ENCODE measurements at regions not wholly inside any gene's neighbourhood (a gene's known extent, or its start where the extent isn't known, plus 50 kb on each side); places are given as distances from the start of the nearest gene placed in this dataset.

- Histone ChIP-seq H3K79me2 (replicated peaks; ENCODE audit: insufficient read depth) (no peaks in the 10 kb centered on the region), H3K27me3 (ENCODE audit: insufficient read depth) (no peaks in the 10 kb centered on the region), H3K36me3 (ENCODE audit: insufficient read depth) (peaks cover 6% of the 10 kb centered on the region; the same call in 1 of the 2 replicates), H3K4me1 (ENCODE audit: insufficient read depth) (no peaks in the 10 kb centered on the region), H4K20me1 (replicated peaks; ENCODE audit: insufficient read depth) (no peaks in the 10 kb centered on the region), H3F3A (replicated peaks; ENCODE audit: low read depth) (no peaks in the 10 kb centered on the region), H3K9me2 (ENCODE audit: insufficient read depth) (no peaks in the 10 kb centered on the region; the same call in 1 of the 2 replicates), H3K27ac (ENCODE audit: low read depth) (no peak overlapping the region), H2AFZ (no peak overlapping the region), H3K4me3 (no peak overlapping the region), H3K4me2 (no peak overlapping the region)
- no peak overlapping the region for H3K27ac Mint-ChIP-seq
- peaks cover 2% of the 10 kb centered on the region for H3K27me3 Mint-ChIP-seq (ENCODE audit: insufficient read depth, low read depth, poor library complexity)
- H3K36me3 Mint-ChIP-seq (ENCODE audit: low read depth), result no peaks in the 10 kb centered on the region
- peaks cover 6% of the 10 kb centered on the region; the same call in 1 of the 3 replicates for H3K9me3 Mint-ChIP-seq
- H3K4me3 Mint-ChIP-seq, result no peak overlapping the region
- no peak for ATAC-seq
- H3K4me1 Mint-ChIP-seq, result peaks cover 2% of the 10 kb centered on the region; the same call in 1 of the 3 replicates
- TF ChIP-seq ZNF114 (CRISPR knock-in tag; IDR thresholded peaks at IDR 0.05) (no peak), ETS1 (IDR thresholded peaks at IDR 0.05) (no peak), STAT1 (IDR thresholded peaks at IDR 0.05; ENCODE audit: unreplicated experiment) (no peak), NANOG (IDR thresholded peaks at IDR 0.05; ENCODE audit: borderline replicate concordance) (no peak), CREB1 (CRISPR knock-in tag; IDR thresholded peaks at IDR 0.05; ENCODE audit: low read depth) (no peak), EZH2phosphoT487 (IDR thresholded peaks at IDR 0.05; ENCODE audit: unreplicated experiment) (no peak), POLR2AphosphoS5 (IDR thresholded peaks at IDR 0.05; ENCODE audit: low read depth) (no peak), EZH2 (IDR thresholded peaks at IDR 0.05; ENCODE audit: low read depth, unreplicated experiment) (no peak), ZNF331 (CRISPR knock-in tag; IDR thresholded peaks at IDR 0.05; ENCODE audit: low read depth) (no peak)
- TF ChIP-seq, protein P1, sequence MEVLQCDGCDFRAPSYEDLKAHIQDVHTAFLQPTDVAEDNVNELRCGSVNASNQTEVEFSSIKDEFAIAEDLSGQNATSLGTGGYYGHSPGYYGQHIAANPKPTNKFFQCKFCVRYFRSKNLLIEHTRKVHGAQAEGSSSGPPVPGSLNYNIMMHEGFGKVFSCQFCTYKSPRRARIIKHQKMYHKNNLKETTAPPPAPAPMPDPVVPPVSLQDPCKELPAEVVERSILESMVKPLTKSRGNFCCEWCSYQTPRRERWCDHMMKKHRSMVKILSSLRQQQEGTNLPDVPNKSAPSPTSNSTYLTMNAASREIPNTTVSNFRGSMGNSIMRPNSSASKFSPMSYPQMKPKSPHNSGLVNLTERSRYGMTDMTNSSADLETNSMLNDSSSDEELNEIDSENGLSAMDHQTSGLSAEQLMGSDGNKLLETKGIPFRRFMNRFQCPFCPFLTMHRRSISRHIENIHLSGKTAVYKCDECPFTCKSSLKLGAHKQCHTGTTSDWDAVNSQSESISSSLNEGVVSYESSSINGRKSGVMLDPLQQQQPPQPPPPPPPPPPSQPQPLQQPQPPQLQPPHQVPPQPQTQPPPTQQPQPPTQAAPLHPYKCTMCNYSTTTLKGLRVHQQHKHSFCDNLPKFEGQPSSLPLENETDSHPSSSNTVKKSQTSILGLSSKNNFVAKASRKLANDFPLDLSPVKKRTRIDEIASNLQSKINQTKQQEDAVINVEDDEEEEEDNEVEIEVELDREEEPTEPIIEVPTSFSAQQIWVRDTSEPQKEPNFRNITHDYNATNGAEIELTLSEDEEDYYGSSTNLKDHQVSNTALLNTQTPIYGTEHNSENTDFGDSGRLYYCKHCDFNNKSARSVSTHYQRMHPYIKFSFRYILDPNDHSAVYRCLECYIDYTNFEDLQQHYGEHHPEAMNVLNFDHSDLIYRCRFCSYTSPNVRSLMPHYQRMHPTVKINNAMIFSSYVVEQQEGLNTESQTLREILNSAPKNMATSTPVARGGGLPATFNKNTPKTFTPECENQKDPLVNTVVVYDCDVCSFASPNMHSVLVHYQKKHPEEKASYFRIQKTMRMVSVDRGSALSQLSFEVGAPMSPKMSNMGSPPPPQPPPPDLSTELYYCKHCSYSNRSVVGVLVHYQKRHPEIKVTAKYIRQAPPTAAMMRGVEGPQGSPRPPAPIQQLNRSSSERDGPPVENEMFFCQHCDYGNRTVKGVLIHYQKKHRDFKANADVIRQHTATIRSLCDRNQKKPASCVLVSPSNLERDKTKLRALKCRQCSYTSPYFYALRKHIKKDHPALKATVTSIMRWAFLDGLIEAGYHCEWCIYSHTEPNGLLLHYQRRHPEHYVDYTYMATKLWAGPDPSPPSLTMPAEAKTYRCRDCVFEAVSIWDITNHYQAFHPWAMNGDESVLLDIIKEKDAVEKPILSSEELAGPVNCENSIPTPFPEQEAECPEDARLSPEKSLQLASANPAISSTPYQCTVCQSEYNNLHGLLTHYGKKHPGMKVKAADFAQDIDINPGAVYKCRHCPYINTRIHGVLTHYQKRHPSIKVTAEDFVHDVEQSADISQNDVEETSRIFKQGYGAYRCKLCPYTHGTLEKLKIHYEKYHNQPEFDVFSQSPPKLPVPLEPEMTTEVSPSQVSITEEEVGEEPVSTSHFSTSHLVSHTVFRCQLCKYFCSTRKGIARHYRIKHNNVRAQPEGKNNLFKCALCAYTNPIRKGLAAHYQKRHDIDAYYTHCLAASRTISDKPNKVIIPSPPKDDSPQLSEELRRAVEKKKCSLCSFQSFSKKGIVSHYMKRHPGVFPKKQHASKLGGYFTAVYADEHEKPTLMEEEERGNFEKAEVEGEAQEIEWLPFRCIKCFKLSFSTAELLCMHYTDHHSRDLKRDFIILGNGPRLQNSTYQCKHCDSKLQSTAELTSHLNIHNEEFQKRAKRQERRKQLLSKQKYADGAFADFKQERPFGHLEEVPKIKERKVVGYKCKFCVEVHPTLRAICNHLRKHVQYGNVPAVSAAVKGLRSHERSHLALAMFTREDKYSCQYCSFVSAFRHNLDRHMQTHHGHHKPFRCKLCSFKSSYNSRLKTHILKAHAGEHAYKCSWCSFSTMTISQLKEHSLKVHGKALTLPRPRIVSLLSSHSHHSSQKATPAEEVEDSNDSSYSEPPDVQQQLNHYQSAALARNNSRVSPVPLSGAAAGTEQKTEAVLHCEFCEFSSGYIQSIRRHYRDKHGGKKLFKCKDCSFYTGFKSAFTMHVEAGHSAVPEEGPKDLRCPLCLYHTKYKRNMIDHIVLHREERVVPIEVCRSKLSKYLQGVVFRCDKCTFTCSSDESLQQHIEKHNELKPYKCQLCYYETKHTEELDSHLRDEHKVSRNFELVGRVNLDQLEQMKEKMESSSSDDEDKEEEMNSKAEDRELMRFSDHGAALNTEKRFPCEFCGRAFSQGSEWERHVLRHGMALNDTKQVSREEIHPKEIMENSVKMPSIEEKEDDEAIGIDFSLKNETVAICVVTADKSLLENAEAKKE (CRISPR knock-in tag; IDR thresholded peaks at IDR 0.05), result no peak
- TF ChIP-seq, protein P2, sequence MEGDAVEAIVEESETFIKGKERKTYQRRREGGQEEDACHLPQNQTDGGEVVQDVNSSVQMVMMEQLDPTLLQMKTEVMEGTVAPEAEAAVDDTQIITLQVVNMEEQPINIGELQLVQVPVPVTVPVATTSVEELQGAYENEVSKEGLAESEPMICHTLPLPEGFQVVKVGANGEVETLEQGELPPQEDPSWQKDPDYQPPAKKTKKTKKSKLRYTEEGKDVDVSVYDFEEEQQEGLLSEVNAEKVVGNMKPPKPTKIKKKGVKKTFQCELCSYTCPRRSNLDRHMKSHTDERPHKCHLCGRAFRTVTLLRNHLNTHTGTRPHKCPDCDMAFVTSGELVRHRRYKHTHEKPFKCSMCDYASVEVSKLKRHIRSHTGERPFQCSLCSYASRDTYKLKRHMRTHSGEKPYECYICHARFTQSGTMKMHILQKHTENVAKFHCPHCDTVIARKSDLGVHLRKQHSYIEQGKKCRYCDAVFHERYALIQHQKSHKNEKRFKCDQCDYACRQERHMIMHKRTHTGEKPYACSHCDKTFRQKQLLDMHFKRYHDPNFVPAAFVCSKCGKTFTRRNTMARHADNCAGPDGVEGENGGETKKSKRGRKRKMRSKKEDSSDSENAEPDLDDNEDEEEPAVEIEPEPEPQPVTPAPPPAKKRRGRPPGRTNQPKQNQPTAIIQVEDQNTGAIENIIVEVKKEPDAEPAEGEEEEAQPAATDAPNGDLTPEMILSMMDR (conservative IDR thresholded peaks at IDR 0.05; ENCODE audit: low read depth in 2 of 2), result no peak
- TF ChIP-seq, protein P3, sequence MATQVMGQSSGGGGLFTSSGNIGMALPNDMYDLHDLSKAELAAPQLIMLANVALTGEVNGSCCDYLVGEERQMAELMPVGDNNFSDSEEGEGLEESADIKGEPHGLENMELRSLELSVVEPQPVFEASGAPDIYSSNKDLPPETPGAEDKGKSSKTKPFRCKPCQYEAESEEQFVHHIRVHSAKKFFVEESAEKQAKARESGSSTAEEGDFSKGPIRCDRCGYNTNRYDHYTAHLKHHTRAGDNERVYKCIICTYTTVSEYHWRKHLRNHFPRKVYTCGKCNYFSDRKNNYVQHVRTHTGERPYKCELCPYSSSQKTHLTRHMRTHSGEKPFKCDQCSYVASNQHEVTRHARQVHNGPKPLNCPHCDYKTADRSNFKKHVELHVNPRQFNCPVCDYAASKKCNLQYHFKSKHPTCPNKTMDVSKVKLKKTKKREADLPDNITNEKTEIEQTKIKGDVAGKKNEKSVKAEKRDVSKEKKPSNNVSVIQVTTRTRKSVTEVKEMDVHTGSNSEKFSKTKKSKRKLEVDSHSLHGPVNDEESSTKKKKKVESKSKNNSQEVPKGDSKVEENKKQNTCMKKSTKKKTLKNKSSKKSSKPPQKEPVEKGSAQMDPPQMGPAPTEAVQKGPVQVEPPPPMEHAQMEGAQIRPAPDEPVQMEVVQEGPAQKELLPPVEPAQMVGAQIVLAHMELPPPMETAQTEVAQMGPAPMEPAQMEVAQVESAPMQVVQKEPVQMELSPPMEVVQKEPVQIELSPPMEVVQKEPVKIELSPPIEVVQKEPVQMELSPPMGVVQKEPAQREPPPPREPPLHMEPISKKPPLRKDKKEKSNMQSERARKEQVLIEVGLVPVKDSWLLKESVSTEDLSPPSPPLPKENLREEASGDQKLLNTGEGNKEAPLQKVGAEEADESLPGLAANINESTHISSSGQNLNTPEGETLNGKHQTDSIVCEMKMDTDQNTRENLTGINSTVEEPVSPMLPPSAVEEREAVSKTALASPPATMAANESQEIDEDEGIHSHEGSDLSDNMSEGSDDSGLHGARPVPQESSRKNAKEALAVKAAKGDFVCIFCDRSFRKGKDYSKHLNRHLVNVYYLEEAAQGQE (IDR thresholded peaks at IDR 0.05; ENCODE audit: unreplicated experiment), result no peak
- no peak for DNase-seq (ENCODE audit: low spot score)
Observed at GRCh38 chr3:65259946-65260345, 572.1 kb upstream of the ADAMTS9 start.
